HCT116 (cell line): ENCODE measurements at regions not wholly inside any gene's neighbourhood (a gene's known extent, or its start where the extent isn't known, plus 50 kb on each side); places are given as distances from the start of the nearest gene placed in this dataset.

Experiments
- ATAC-seq: fragments of 200-7000 bp; cut with Tn5 transposase; 2 replicates; pipeline ENCODE4 v1.9.1; 2020; ENCODE audit warnings: mild to moderate bottlenecking, moderate library complexity
- BruUV-seq: library from RNA; stranded (reverse); fragments of 400-500 nt; replicated peaks from 2 replicates; lab custom pipeline; 2021; lab: Mats Ljungman, UMichigan
- CTCF ChIA-PET: fragments of 300-600 bp; sonication (Branson Sonifier 250); formaldehyde crosslinking; loops from one replicate; lab custom pipeline; 2021; ENCODE audit warnings: antibody characterized with exemption; lab: Charles Lee
- POLR2A ChIA-PET: fragments of 300-600, 350-600 bp; sonication (Branson Sonifier 250); formaldehyde crosslinking; loops from one replicate; lab custom pipeline; 2021; ENCODE audit warnings: antibody characterized with exemption; lab: Charles Lee
- RAD21 ChIA-PET, 2 experiments: fragments of 300-600 bp; sonication (Branson Sonifier 250); formaldehyde crosslinking; loops; one replicate each; lab custom pipeline; 2023; ENCODE audit warnings: low total read pairs in 2 of 2; ENCODE audit not compliant: uncharacterized antibody in 2 of 2, unreplicated experiment in 2 of 2, low non-redundant PET in 1 of 2; lab: Charles Lee
- DNase-seq: peaks from one replicate; pipeline ENCODE4 v3.0.0-alpha.2; 2010; ENCODE audit warnings: low read depth, low spot score
- H2AFZ ChIP-seq: fragments of 200-600 bp; shearing (Covaris generic), sonication (generic); 2 replicates; pipeline ENCODE4 v1.6.1; 2017; ENCODE audit warnings: low read depth, mixed run types, mixed read lengths, antibody characterized with exemption, low read length; ENCODE audit not compliant: poor library complexity, severe bottlenecking
- H3K27ac ChIP-seq: 2 replicates; pipeline ENCODE4 v1.5.1; 2012; ENCODE audit warnings: low read depth, low read length
- H3K27me3 ChIP-seq: fragments of 200-600 bp; sonication (generic); 2 replicates; pipeline ENCODE4 v1.6.1; 2016; ENCODE audit warnings: mixed run types, low read length, mixed read lengths; ENCODE audit not compliant: insufficient read depth
- H3K36me3 ChIP-seq, 2 experiments: fragments of 200-500 bp in 1 of 2; fragments of 200-600 bp in 1 of 2; sonication (Bioruptor generic) in 1 of 2; sonication (generic) in 1 of 2; 2 replicates each; pipeline versions ENCODE4 v1.5.1 to v1.6.1; 2014 to 2016; ENCODE audit warnings: low read length in 2 of 2, inconsistent platforms in 1 of 2, mixed read lengths in 1 of 2, mixed run types in 1 of 2; ENCODE audit not compliant: insufficient read depth in 2 of 2, control insufficient read depth in 1 of 2
- H3K4me1 ChIP-seq, 2 experiments: fragments of 200-600 bp in 1 of 2; sonication (generic) in 1 of 2; 2 replicates each; pipeline versions ENCODE4 v1.5.1 to v1.6.1; 2012 to 2017; ENCODE audit warnings: low read length in 2 of 2, inconsistent platforms in 1 of 2, mild to moderate bottlenecking in 1 of 2, mixed read lengths in 1 of 2, mixed run types in 1 of 2, moderate library complexity in 1 of 2; ENCODE audit not compliant: insufficient read depth in 2 of 2, control insufficient read depth in 1 of 2
- H3K4me2 ChIP-seq: fragments of 200-600 bp; sonication (generic); 2 replicates; pipeline ENCODE4 v1.6.1; 2017; ENCODE audit warnings: mixed run types, low read length, mixed read lengths
- H3K4me3 ChIP-seq, 2 experiments: fragments of 200-600 bp in 1 of 2; sonication (generic) in 1 of 2; replicated peaks in 1 of 2; 2 replicates each; pipeline ENCODE4 v1.5.1; 2011 to 2016; ENCODE audit warnings: low read length in 2 of 2, control low read depth in 1 of 2, low read depth in 1 of 2, mild to moderate bottlenecking in 1 of 2, mixed read lengths in 1 of 2, mixed run types in 1 of 2
- H3K79me2 ChIP-seq: fragments of 200-600 bp; sonication (generic); 2 replicates; pipeline ENCODE4 v1.6.1; 2017; ENCODE audit warnings: mild to moderate bottlenecking, mixed run types, low read length, moderate library complexity, mixed read lengths; ENCODE audit not compliant: insufficient read depth
- H3K9ac ChIP-seq: fragments of 200-600 bp; sonication (generic); 2 replicates; pipeline ENCODE4 v1.6.1; 2016; ENCODE audit warnings: low read length, mixed read lengths
- H3K9me2 ChIP-seq: fragments of 200-600 bp; sonication (generic), shearing (Covaris generic); 2 replicates; pipeline ENCODE4 v1.6.1; 2017; ENCODE audit warnings: mixed run types, mild to moderate bottlenecking, moderate library complexity; ENCODE audit not compliant: insufficient read depth
- H3K9me3 ChIP-seq, 2 experiments: fragments of 200-500 bp in 1 of 2; fragments of 200-600 bp in 1 of 2; sonication (Bioruptor generic) in 1 of 2; sonication (generic) in 1 of 2; 2 replicates each; pipeline ENCODE4 v1.6.1; 2014 to 2017; ENCODE audit warnings: low read length in 2 of 2, mixed read lengths in 2 of 2, inconsistent platforms in 1 of 2, low read depth in 1 of 2, mild to moderate bottlenecking in 1 of 2, mixed run types in 1 of 2, moderate library complexity in 1 of 2; ENCODE audit not compliant: control insufficient read depth in 1 of 2, insufficient read depth in 1 of 2
- H4K20me1 ChIP-seq: fragments of 200-600 bp; sonication (generic), shearing (Covaris generic); 2 replicates; pipeline ENCODE4 v1.6.1; 2017; ENCODE audit warnings: mixed run types, mild to moderate bottlenecking, moderate library complexity; ENCODE audit not compliant: insufficient read depth
- CEBPB ChIP-seq: IDR thresholded peaks from 2 replicates; pipeline ENCODE4 v1.6.1; 2012; ENCODE audit warnings: low read depth
- EGR1 ChIP-seq: IDR thresholded peaks from 2 replicates; pipeline ENCODE4 v1.6.1; 2012; ENCODE audit warnings: low read depth
- ELF1 ChIP-seq: IDR thresholded peaks from 2 replicates; pipeline ENCODE4 v1.6.1; 2012; ENCODE audit warnings: low read depth, borderline replicate concordance
- EZH2 ChIP-seq: fragments of 200-600 bp; sonication (generic); IDR thresholded peaks from 2 replicates; pipeline ENCODE4 v1.6.1; 2017; ENCODE audit warnings: antibody characterized with exemption, mixed run types
- FOSL1 ChIP-seq: IDR thresholded peaks from 2 replicates; pipeline ENCODE4 v1.6.1; 2012; ENCODE audit warnings: low read depth
- POLR2A ChIP-seq: IDR thresholded peaks from 2 replicates; pipeline ENCODE4 v1.7.0; 2011; ENCODE audit warnings: borderline replicate concordance; ENCODE audit not compliant: insufficient read depth, insufficient read length; ENCODE audit errors: extremely low read depth
- POLR2AphosphoS5 ChIP-seq: IDR thresholded peaks from 2 replicates; pipeline ENCODE4 v1.6.1; 2011; ENCODE audit warnings: mild to moderate bottlenecking, low read depth, low read length, moderate library complexity
- RAD21 ChIP-seq: IDR thresholded peaks from 2 replicates; pipeline ENCODE4 v1.6.1; 2012; ENCODE audit warnings: low read depth, mild to moderate bottlenecking
- SP1 ChIP-seq: IDR thresholded peaks from 2 replicates; pipeline ENCODE4 v1.6.1; 2012; ENCODE audit warnings: low read depth
- SRF ChIP-seq: IDR thresholded peaks from 2 replicates; pipeline ENCODE4 v1.6.1; 2012; ENCODE audit warnings: low read depth
- TCF7L2 ChIP-seq: IDR thresholded peaks from 2 replicates; pipeline ENCODE4 v1.7.0; 2011; ENCODE audit warnings: borderline replicate concordance, inconsistent platforms; ENCODE audit not compliant: insufficient read depth, insufficient read length; ENCODE audit errors: extremely low read depth
- YY1 ChIP-seq: IDR thresholded peaks from 2 replicates; pipeline ENCODE4 v1.6.1; 2011; ENCODE audit warnings: low read length, low read depth, moderate library complexity, mild to moderate bottlenecking; ENCODE audit not compliant: insufficient replicate concordance; ENCODE audit errors: extremely low read depth
- ZFX ChIP-seq: fragments of 450-650 bp; IDR thresholded peaks from 2 replicates; pipeline ENCODE4 v1.6.1; 2017
- intact Hi-C: fragments of 100-400 bp; cut with micrococcal nuclease; formaldehyde crosslinking; loops from 2 replicates; pipeline ENCODE4 v1.10.0; 2022
- TF ChIP-seq, protein P1 (sequence below), 3 experiments: fragments of 200-600 bp in 1 of 3; sonication (generic) in 1 of 3; IDR thresholded peaks in 2 of 3; conservative IDR thresholded peaks in 1 of 3; 2 replicates each; pipeline ENCODE4 v1.5.1; 2012 to 2017; ENCODE audit warnings: low read depth in 2 of 3, low read length in 2 of 3, antibody characterized with exemption in 1 of 3, borderline replicate concordance in 1 of 3, control low read depth in 1 of 3, mild to moderate bottlenecking in 1 of 3, mixed read lengths in 1 of 3, mixed run types in 1 of 3, moderate library complexity in 1 of 3; ENCODE audit not compliant: insufficient read depth in 1 of 3
- TF ChIP-seq, protein P2 (sequence below): IDR thresholded peaks from 2 replicates; pipeline ENCODE4 v1.6.1; 2012
- TF ChIP-seq, protein P3 (sequence below): IDR thresholded peaks from 2 replicates; pipeline ENCODE4 v1.6.1; 2012

DNA sequence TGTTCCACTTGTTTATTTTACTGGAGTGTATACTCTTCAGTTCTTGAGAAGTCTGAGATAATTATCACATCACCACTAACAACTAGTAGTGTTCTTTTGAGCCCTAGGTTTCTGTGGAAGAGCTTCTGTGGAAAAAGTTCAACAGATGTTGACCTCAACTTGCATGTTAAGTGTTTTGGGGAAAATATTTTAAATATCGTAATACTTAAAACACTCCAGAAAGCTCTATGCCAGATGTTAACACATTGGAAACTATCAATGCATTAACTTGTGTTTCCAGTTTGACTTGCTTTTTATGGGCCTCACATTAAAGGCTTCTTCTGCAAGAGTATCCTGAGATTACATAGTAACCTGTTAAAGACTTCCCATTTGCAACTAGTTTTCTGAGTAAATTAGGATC is 173.1 kb downstream of the DUSP6 start:
- Histone ChIP-seq H3K36me3 (no peaks in the 10 kb centered on the region), H3K4me3 (no peak overlapping the region), H3K4me1 (peaks cover 3 to 12% of the 10 kb centered on the region in 2 experiments; a peak in 2 of 4 replicates), H2AFZ (peak overlapping the region; percentile 62), H3K9me2 (no peaks in the 10 kb centered on the region), H3K4me2 (no peak overlapping the region), H4K20me1 (no peaks in the 10 kb centered on the region), H3K9me3 (no peaks in the 10 kb centered on the region), H3K79me2 (no peaks in the 10 kb centered on the region), H3K27ac (no peak overlapping the region), H3K9ac (no peak overlapping the region), H3K27me3 (no peaks in the 10 kb centered on the region)
- ChIA-PET POLR2A (no interaction called here), CTCF (no interaction called here), RAD21 (no interaction called here)
- ATAC-seq (no peak), DNase-seq (no peak)
- BruUV-seq: no TSS peak
- intact Hi-C loops: no loop called here
- TF ChIP-seq YY1: no peak
- no peak for TF ChIP-seq RAD21
- TF ChIP-seq ZFX: no peak
- TF ChIP-seq EGR1: no peak
- TF ChIP-seq, protein P1, sequence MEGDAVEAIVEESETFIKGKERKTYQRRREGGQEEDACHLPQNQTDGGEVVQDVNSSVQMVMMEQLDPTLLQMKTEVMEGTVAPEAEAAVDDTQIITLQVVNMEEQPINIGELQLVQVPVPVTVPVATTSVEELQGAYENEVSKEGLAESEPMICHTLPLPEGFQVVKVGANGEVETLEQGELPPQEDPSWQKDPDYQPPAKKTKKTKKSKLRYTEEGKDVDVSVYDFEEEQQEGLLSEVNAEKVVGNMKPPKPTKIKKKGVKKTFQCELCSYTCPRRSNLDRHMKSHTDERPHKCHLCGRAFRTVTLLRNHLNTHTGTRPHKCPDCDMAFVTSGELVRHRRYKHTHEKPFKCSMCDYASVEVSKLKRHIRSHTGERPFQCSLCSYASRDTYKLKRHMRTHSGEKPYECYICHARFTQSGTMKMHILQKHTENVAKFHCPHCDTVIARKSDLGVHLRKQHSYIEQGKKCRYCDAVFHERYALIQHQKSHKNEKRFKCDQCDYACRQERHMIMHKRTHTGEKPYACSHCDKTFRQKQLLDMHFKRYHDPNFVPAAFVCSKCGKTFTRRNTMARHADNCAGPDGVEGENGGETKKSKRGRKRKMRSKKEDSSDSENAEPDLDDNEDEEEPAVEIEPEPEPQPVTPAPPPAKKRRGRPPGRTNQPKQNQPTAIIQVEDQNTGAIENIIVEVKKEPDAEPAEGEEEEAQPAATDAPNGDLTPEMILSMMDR (IDR thresholded peaks at IDR 0.05 in 2 of 3, conservative IDR thresholded peaks at IDR 0.05 in 1 of 3; ENCODE audit: borderline replicate concordance in 1 of 3, insufficient read depth in 1 of 3, low read depth in 2 of 3, low read length in 2 of 3): no peak
- TF ChIP-seq, all 23 proteins: peak for 0

DNA sequence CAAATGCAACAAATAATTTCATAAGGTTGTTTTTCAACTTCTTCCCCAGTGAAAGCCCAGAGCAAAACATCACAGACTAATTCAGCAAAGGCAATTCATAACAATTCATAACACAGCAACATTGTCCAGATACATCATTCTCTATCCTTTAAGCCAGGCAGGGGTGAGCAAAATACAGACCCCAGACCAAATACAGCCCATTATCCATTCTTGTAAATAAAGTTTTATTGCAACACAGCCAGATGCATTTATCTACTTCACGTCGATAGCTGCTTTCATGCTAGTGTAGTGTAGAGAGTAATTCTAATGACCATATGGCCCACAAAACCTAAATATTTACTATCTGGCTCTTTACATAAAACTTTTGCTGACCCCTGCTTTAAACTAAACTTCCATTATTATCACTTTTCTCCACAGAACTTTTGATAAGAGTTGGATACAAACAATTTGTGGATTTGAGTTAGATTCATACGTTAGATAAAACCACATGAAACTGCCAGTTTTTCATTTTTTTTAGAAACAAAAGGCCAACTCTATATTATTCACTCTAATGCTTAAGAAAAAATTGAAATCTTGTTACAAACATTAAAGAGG is 174.4 kb downstream of the DUSP6 start:
- no peaks in the 10 kb centered on the region for H4K20me1 ChIP-seq
- ChIA-PET RAD21 (no interaction called here), CTCF (no interaction called here), POLR2A (no interaction called here)
- H3K27ac ChIP-seq: no peak overlapping the region
- no peaks in the 10 kb centered on the region for H3K36me3 ChIP-seq
- BruUV-seq: no TSS peak
- H2AFZ ChIP-seq: no peak overlapping the region
- intact Hi-C loops: no loop called here
- DNase-seq (no peak), ATAC-seq (no peak)
- no peak overlapping the region for H3K4me2 ChIP-seq
- H3K9me2 ChIP-seq: no peaks in the 10 kb centered on the region
- H3K9ac ChIP-seq: no peak overlapping the region
- no peaks in the 10 kb centered on the region for H3K9me3 ChIP-seq
- no peaks in the 10 kb centered on the region for H3K79me2 ChIP-seq
- no peak overlapping the region for H3K4me3 ChIP-seq
- peaks cover 3 to 12% of the 10 kb centered on the region in 2 experiments; a peak in 2 of 4 replicates for H3K4me1 ChIP-seq
- no peaks in the 10 kb centered on the region for H3K27me3 ChIP-seq
- TF ChIP-seq EGR1: no peak
- TF ChIP-seq CEBPB: no peak
- no peak for TF ChIP-seq SP1
- no peak for TF ChIP-seq FOSL1
- TF ChIP-seq, protein P2, sequence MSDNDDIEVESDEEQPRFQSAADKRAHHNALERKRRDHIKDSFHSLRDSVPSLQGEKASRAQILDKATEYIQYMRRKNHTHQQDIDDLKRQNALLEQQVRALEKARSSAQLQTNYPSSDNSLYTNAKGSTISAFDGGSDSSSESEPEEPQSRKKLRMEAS: no peak
- TF ChIP-seq TCF7L2: no peak
- TF ChIP-seq YY1: no peak
- no peak for TF ChIP-seq ELF1
- TF ChIP-seq ZFX: no peak
- no peak for TF ChIP-seq RAD21
- no peak for TF ChIP-seq POLR2AphosphoS5
- TF ChIP-seq, protein P3, sequence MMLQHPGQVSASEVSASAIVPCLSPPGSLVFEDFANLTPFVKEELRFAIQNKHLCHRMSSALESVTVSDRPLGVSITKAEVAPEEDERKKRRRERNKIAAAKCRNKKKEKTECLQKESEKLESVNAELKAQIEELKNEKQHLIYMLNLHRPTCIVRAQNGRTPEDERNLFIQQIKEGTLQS: no peak
- no peak for TF ChIP-seq SRF
- TF ChIP-seq, protein P1 (IDR thresholded peaks at IDR 0.05 in 2 of 3, conservative IDR thresholded peaks at IDR 0.05 in 1 of 3; ENCODE audit: borderline replicate concordance in 1 of 3, insufficient read depth in 1 of 3, low read depth in 2 of 3, low read length in 2 of 3): no peak
- no peak for TF ChIP-seq EZH2
- TF ChIP-seq POLR2A: no peak
